Activated T-helper 1 cell treated with anti-CD3 and anti-CD28 coated beads, Interleukin-2, amount 50 U/mL, for 16 hours (primary cell): ENCODE measurements at regions not wholly inside any gene's neighbourhood (a gene's known extent, or its start where the extent isn't known, plus 50 kb on each side); places are given as distances from the start of the nearest gene placed in this dataset.
"Not testable (repeated sequence)": the region's sequence is repeated elsewhere in the genome, so short reads cannot be mapped to it uniquely, and the experiment has no call there.

ENCODE experiments used
- DNase-seq, 2 donors: peaks; one replicate each; pipeline ENCODE4 v3.0.0-alpha.2; 2020; ENCODE audit warnings: low read depth in 1 of 2, low spot score in 1 of 2

- DNase-seq: no peak
Observed at GRCh38 chr14:89699071-89699470, 255.5 kb downstream of the EFCAB11 start.

- no peak for DNase-seq
Observed at GRCh38 chr14:89697281-89698060, 257.1 kb downstream of the EFCAB11 start.

- no peak for DNase-seq
Observed at GRCh38 chr14:89695846-89696245, 258.7 kb downstream of the EFCAB11 start.

GRCh38 chr14:89690139-89690538 lies 264.4 kb downstream of the EFCAB11 start:
- DNase-seq: no peak

- DNase-seq: not testable (repeated sequence)
Observed at GRCh38 chr14:89689711-89690110, 264.8 kb downstream of the EFCAB11 start.

- no peak for DNase-seq
Observed at GRCh38 chr14:89688507-89689211, 265.9 kb downstream of the EFCAB11 start.

- not testable (repeated sequence) for DNase-seq
Observed at GRCh38 chr14:89687129-89687528, 267.4 kb downstream of the EFCAB11 start.

GRCh38 chr14:89684139-89684538 lies 267.1 kb upstream of the FOXN3 start:
- DNase-seq: no peak

GRCh38 chr14:89681086-89682018 lies 264.3 kb upstream of the FOXN3 start:
- DNase-seq: peak in 1 of 2 donors; percentile 31

- no peak for DNase-seq
Observed at GRCh38 chr14:89680156-89680555, 263.1 kb upstream of the FOXN3 start.

- no peak for DNase-seq
Observed at GRCh38 chr14:89678768-89679167, 261.7 kb upstream of the FOXN3 start.

- DNase-seq: no peak
Observed at GRCh38 chr14:89675590-89675989, 258.6 kb upstream of the FOXN3 start.

- DNase-seq: no peak
Observed at GRCh38 chr14:89674936-89675335, 257.9 kb upstream of the FOXN3 start.

- no peak for DNase-seq
Observed at GRCh38 chr14:89674240-89674639, 257.2 kb upstream of the FOXN3 start.

- no peak for DNase-seq
Observed at GRCh38 chr14:89673512-89674225, 256.6 kb upstream of the FOXN3 start.

GRCh38 chr14:89672636-89673511 lies 255.8 kb upstream of the FOXN3 start:
- no peak for DNase-seq

GRCh38 chr14:89669193-89669592 lies 252.2 kb upstream of the FOXN3 start:
- no peak for DNase-seq

GRCh38 chr14:89667983-89668382 lies 250.9 kb upstream of the FOXN3 start:
- no peak for DNase-seq

GRCh38 chr14:89665300-89666081 lies 248.5 kb upstream of the FOXN3 start:
- not testable (repeated sequence) for DNase-seq
